Adrenal gland (tissue), 9 donors: ENCODE measurements at regions not wholly inside any gene's neighbourhood (a gene's known extent, or its start where the extent isn't known, plus 50 kb on each side); places are given as distances from the start of the nearest gene placed in this dataset.
"Not testable (repeated sequence)": the region's sequence is repeated elsewhere in the genome, so short reads cannot be mapped to it uniquely, and the experiment has no call there.

Source experiments
- DNase-seq, 7 donors: peaks; one replicate each; pipeline ENCODE4 v3.0.0-alpha.2; 2019 to 2020
- H3K27ac ChIP-seq, 5 donors: fragments of 200-600 bp; sonication (generic) in 4 of 5; 1 replicate in 3 of 5; 2 replicates in 2 of 5; pipeline versions ENCODE4 v1.5.1 to v1.8.0; 2016 to 2020; ENCODE audit warnings: mild to moderate bottlenecking in 1 of 5
- H3K27me3 ChIP-seq: fragments of 200-600 bp; 2 replicates; pipeline ENCODE4 v1.8.0; 2021
- H3K36me3 ChIP-seq, 2 donors: fragments of 200-600 bp; replicated peaks in 1 of 2; 1 replicate in 1 of 2; 2 replicates in 1 of 2; pipeline versions ENCODE4 v1.5.1 to v1.8.0; 2018 to 2022
- H3K4me1 ChIP-seq, 2 donors: fragments of 200-600 bp; replicated peaks in 1 of 2; 1 replicate in 1 of 2; 2 replicates in 1 of 2; pipeline versions ENCODE4 v1.5.1 to v1.8.0; 2018 to 2021
- H3K4me3 ChIP-seq, 4 donors: fragments of 200-600 bp; sonication (generic) in 3 of 4; one replicate each; pipeline ENCODE4 v1.5.1; 2016 to 2018
- H3K9me3 ChIP-seq, 3 donors: fragments of 200-600 bp; sonication (generic) in 1 of 3; replicated peaks in 1 of 3; 1 replicate in 2 of 3; 2 replicates in 1 of 3; pipeline versions ENCODE4 v1.5.1 to v1.8.0; 2016 to 2021
- POLR2A ChIP-seq, 2 donors: fragments of 450-650 bp; IDR thresholded peaks; one replicate each; pipeline ENCODE4 v1.6.1; 2017; ENCODE audit warnings: antibody characterized with exemption in 2 of 2, mild to moderate bottlenecking in 2 of 2, moderate library complexity in 1 of 2
- whole genome bisulfite sequencing, 4 donors: extraction: QIAGEN DNeasy Blood & Tissue Kit in 2 of 4; methylation state at CpG; one replicate each; pipeline versions ENCODE4 v1.1.5 to v1.1.7; 2013 to 2017; 5-methylcytosine and 5-hydroxymethylcytosine counted together
- intact Hi-C, 2 donors: fragments of 100-400 bp; cut with DNase I; formaldehyde crosslinking; loops; one replicate each; pipeline versions ENCODE4 v1.14.1 to v1.15.0; 2022 to 2023
- TF ChIP-seq, protein P1 (sequence below), 6 experiments: fragments of 450-650 bp in 4 of 6; fragments of 200-600 bp in 2 of 6; sonication (generic) in 1 of 6; IDR thresholded peaks; 1 replicate in 5 of 6; 2 replicates in 1 of 6; pipeline versions ENCODE4 v1.5.1 to v1.8.0; 2016 to 2021; ENCODE audit warnings: antibody characterized with exemption in 6 of 6, mild to moderate bottlenecking in 2 of 6, moderate library complexity in 1 of 6
- donor health status: healthy with polysubstance abuse.
- donor health status: Bipolar disorder and iron deficiency.
- donor health status: DM: yes; HTN: yes; CAD: no.
- donor health status: DM: no; HTN: no; CAD: no.
- donor health status: DM: no; HTN: no; CAD: no.

DNA sequence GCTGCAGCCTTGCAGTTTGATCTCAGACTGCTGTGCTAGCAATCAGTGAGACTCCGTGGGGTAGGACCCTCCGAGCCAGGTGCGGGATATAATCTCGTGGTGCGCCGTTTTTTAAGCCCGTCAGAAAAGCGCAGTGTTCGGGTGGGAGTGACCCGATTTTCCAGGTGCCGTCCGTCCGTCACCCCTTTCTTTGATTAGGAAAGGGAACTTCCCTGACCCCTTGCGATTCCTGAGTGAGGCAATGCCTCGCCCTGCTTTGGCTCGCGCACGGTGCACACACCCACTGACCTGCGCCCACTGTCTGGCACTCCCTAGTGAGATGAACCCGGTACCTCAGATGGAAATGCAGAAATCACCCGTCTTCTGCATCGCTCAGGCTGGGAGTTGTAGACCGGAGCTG, 203.2 kb downstream of the SNCAIP start:
- DNase-seq, H3K4me3 ChIP-seq, intact Hi-C loops, H3K4me1 ChIP-seq, H3K36me3 ChIP-seq, H3K27ac ChIP-seq, H3K27me3 ChIP-seq, H3K9me3 ChIP-seq: not testable (repeated sequence)
- WGBS, 4 donors, result 84 to 91% (median 86%) methylated on average over 13 to 23 of the region's 23 CpGs

DNA sequence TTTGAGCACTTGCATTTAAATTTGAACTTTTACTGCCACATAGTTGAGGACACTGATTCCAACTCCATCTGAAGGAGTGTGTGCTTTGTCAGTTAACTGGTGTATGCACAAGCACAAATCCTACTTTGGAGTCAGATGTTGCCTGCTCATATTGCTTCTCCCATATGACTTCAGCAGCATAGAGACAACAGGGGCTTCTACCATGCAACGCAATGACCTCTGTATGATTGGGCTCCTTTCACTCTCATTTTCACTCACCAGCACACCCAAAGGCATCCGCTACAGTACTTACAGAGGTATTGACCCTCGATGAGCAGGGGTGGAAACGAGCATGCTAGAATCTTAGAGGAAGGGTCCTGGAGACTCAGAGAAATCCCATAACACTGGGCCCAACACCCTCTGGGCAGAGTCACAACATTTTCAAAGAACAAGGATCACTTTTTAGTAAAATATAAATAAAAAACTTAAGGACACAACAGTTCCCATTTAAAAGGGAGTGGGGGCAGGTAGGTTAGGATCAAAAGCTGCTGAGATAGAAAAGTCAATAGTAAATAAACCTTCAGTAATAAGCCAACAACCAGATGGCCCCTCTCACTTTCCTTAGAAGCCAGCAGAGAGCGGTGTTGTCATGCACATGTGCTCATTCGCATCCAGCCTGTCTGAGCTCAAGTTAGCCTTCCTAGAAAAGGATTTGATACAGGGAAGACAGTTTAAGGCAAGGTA, 203.8 kb downstream of the SNCAIP start:
- DNase-seq, result peak; percentile 22 to 74 (median 39)
- no peaks in the 10 kb centered on the region for H3K4me1 ChIP-seq
- intact Hi-C loops, result no loop called here
- no peaks in the 10 kb centered on the region for H3K36me3 ChIP-seq
- H3K27me3 ChIP-seq, result no peaks in the 10 kb centered on the region
- TF ChIP-seq, protein P1, sequence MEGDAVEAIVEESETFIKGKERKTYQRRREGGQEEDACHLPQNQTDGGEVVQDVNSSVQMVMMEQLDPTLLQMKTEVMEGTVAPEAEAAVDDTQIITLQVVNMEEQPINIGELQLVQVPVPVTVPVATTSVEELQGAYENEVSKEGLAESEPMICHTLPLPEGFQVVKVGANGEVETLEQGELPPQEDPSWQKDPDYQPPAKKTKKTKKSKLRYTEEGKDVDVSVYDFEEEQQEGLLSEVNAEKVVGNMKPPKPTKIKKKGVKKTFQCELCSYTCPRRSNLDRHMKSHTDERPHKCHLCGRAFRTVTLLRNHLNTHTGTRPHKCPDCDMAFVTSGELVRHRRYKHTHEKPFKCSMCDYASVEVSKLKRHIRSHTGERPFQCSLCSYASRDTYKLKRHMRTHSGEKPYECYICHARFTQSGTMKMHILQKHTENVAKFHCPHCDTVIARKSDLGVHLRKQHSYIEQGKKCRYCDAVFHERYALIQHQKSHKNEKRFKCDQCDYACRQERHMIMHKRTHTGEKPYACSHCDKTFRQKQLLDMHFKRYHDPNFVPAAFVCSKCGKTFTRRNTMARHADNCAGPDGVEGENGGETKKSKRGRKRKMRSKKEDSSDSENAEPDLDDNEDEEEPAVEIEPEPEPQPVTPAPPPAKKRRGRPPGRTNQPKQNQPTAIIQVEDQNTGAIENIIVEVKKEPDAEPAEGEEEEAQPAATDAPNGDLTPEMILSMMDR (IDR thresholded peaks at IDR 0.05), result peak; percentile 24 to 72 (median 53)
- no peak for TF ChIP-seq POLR2A (IDR thresholded peaks at IDR 0.05)
- H3K9me3 ChIP-seq, result no peaks in the 10 kb centered on the region
- 34 to 49% (median 36%) methylated on average over 6 of the region's 6 CpGs for WGBS, 4 donors
- no peak overlapping the region for H3K4me3 ChIP-seq
- no peak overlapping the region for H3K27ac ChIP-seq

DNA sequence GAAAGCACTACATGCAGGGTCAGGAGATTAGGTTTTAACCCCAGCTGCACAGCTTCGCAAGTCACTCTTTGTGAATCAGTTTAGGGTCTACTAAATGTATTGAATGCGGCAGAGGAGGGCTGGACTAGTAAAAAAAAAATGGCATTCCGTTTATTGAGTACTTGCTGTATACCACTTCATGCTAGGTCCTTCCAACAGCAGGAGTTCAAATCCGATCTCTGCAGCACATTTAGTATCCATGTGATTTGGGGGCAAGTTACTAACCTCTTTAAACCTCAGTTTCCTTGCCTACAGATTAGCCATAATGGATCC, 204.4 kb downstream of the SNCAIP start:
- TF ChIP-seq, protein P1 (IDR thresholded peaks at IDR 0.05), result no peak
- no peak for TF ChIP-seq POLR2A (IDR thresholded peaks at IDR 0.05)
- intact Hi-C loops, result no loop called here
- DNase-seq, result no peak
- H3K9me3 ChIP-seq, result no peaks in the 10 kb centered on the region
- H3K27ac ChIP-seq, result no peak overlapping the region
- no peak overlapping the region for H3K4me3 ChIP-seq
- H3K27me3 ChIP-seq, result no peaks in the 10 kb centered on the region
- no peaks in the 10 kb centered on the region for H3K36me3 ChIP-seq
- WGBS, 4 donors, result 43 to 56% (median 48%) methylated on average over 4 of the region's 4 CpGs
- no peaks in the 10 kb centered on the region for H3K4me1 ChIP-seq

DNA sequence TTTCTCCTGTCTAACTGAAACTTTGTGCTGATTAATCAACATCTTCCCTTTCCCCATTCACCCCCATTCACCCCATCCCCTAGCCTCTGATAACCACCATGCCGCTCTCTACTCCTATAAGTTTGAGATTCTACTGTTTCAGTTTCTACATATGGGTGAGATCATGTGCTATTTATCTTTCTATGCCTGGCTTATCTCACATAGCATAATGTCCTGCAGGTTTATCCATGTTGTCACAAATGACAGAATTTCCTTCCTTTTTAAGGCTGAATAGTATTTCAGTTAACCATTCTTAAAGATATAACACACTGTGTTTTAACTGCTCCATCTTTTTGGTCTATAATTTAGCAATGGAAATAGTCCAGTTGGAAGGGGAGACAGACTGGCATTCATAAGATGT, 205.1 kb downstream of the SNCAIP start:
- H3K9me3 ChIP-seq, result no peaks in the 10 kb centered on the region
- intact Hi-C loops, result no loop called here
- H3K36me3 ChIP-seq, result no peaks in the 10 kb centered on the region
- TF ChIP-seq, protein P1 (IDR thresholded peaks at IDR 0.05), result no peak
- no peak for TF ChIP-seq POLR2A (IDR thresholded peaks at IDR 0.05)
- no peak overlapping the region for H3K4me3 ChIP-seq
- no peaks in the 10 kb centered on the region for H3K27me3 ChIP-seq
- 88 to 100% (median 91%) methylated on average over 1 of the region's 1 CpG for WGBS, 4 donors
- no peak for DNase-seq
- no peaks in the 10 kb centered on the region for H3K4me1 ChIP-seq
- H3K27ac ChIP-seq, result no peak overlapping the region

DNA sequence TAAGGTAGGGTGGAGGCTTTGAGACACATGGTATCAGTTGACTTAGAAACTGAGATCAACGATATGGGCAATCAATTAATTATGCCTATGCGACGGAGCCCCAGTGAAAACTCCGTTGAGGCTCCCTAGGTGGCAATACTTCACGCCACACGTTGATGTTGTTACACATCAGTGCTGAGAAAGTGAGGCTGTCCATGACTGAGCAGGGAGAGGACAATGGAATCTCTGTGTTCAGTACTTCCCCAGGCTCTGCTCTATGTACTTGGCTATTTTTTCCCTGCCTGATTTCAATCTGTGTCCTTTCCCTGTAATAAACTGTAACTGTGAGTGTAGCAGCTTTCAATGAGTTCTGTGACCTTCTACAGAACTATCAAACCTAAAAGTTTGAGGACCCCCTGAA, 211.7 kb downstream of the SNCAIP start:
- Histone ChIP-seq H3K4me3 (no peak overlapping the region), H3K36me3 (no peaks in the 10 kb centered on the region), H3K27me3 (no peaks in the 10 kb centered on the region), H3K4me1 (no peaks in the 10 kb centered on the region), H3K27ac (no peak overlapping the region), H3K9me3 (no peaks in the 10 kb centered on the region)
- TF ChIP-seq, protein P1 (IDR thresholded peaks at IDR 0.05), result no peak
- TF ChIP-seq POLR2A (IDR thresholded peaks at IDR 0.05), result no peak
- no peak for DNase-seq
- 72 to 77% (median 73%) methylated on average over 6 of the region's 6 CpGs for WGBS, 4 donors
- intact Hi-C loops, result no loop called here
